ENCODE measurements at regions not wholly inside any gene's neighbourhood (a gene's known extent, or its start where the extent isn't known, plus 50 kb on each side); places are given as distances from the start of the nearest gene placed in this dataset.

GRCh38 chrX:9135901-9136510 is 102.1 kb upstream of the FAM9B start:
- Histone ChIP-seq H3K27ac (ENCODE audit: low read length) (no peak overlapping the region), H3K4me1 (ENCODE audit: insufficient read depth, low read length) (no peaks in the 10 kb centered on the region), H3K9ac (ENCODE audit: low read depth, low read length) (no peak overlapping the region), H3K27me3 (ENCODE audit: insufficient read depth, low read length, poor library complexity) (no peaks in the 10 kb centered on the region), H3K79me2 (ENCODE audit: insufficient read depth, low read length) (no peaks in the 10 kb centered on the region), H3K4me2 (ENCODE audit: insufficient read depth, low read length) (no peak overlapping the region), H3K36me3 (ENCODE audit: insufficient read depth, low read length) (no peaks in the 10 kb centered on the region), H3K4me3 (ENCODE audit: low read depth in 1 of 2, low read length in 2 of 2) (no peak overlapping the region), H3K9me3 (ENCODE audit: insufficient read depth, low read length, severe bottlenecking) (no peaks in the 10 kb centered on the region), H4K20me1 (ENCODE audit: insufficient read depth, low read length) (no peaks in the 10 kb centered on the region), H2AFZ (ENCODE audit: low read depth, low read length) (no peak overlapping the region)
- DNase-seq (no peak), ATAC-seq (ENCODE audit: insufficient read depth, low read depth) (no peak)
- TF ChIP-seq EZH2 (IDR thresholded peaks at IDR 0.05; ENCODE audit: borderline replicate concordance, low read depth, low read length, severe bottlenecking) (no peak), CTCF (IDR thresholded peaks at IDR 0.05; ENCODE audit: borderline replicate concordance, extremely low read depth, low read length, poor library complexity, severe bottlenecking) (no peak)

GRCh38 chrX:9137152-9137551 is 103.2 kb upstream of the FAM9B start:
- TF ChIP-seq CTCF (IDR thresholded peaks at IDR 0.05; ENCODE audit: borderline replicate concordance, extremely low read depth, low read length, poor library complexity, severe bottlenecking), result no peak
- TF ChIP-seq EZH2 (IDR thresholded peaks at IDR 0.05; ENCODE audit: borderline replicate concordance, low read depth, low read length, severe bottlenecking), result no peak
- no peaks in the 10 kb centered on the region for H3K27me3 ChIP-seq (ENCODE audit: insufficient read depth, low read length, poor library complexity)
- no peaks in the 10 kb centered on the region for H3K36me3 ChIP-seq (ENCODE audit: insufficient read depth, low read length)
- no peaks in the 10 kb centered on the region for H3K79me2 ChIP-seq (ENCODE audit: insufficient read depth, low read length)
- no peak overlapping the region for H3K4me3 ChIP-seq (ENCODE audit: low read depth in 1 of 2, low read length in 2 of 2)
- no peak overlapping the region for H3K4me2 ChIP-seq (ENCODE audit: insufficient read depth, low read length)
- ATAC-seq (ENCODE audit: insufficient read depth, low read depth) (no peak), DNase-seq (no peak)
- H3K27ac ChIP-seq (ENCODE audit: low read length), result no peak overlapping the region
- no peak overlapping the region for H3K9ac ChIP-seq (ENCODE audit: low read depth, low read length)
- H3K9me3 ChIP-seq (ENCODE audit: insufficient read depth, low read length, severe bottlenecking), result no peaks in the 10 kb centered on the region
- H3K4me1 ChIP-seq (ENCODE audit: insufficient read depth, low read length), result no peaks in the 10 kb centered on the region
- no peak overlapping the region for H2AFZ ChIP-seq (ENCODE audit: low read depth, low read length)
- no peaks in the 10 kb centered on the region for H4K20me1 ChIP-seq (ENCODE audit: insufficient read depth, low read length)

GRCh38 chrX:9141496-9141895 is 107.6 kb upstream of the FAM9B start:
- TF ChIP-seq EZH2 (IDR thresholded peaks at IDR 0.05; ENCODE audit: borderline replicate concordance, low read depth, low read length, severe bottlenecking), result no peak
- no peak for TF ChIP-seq CTCF (IDR thresholded peaks at IDR 0.05; ENCODE audit: borderline replicate concordance, extremely low read depth, low read length, poor library complexity, severe bottlenecking)
- H3K4me2 ChIP-seq (ENCODE audit: insufficient read depth, low read length), result no peak overlapping the region
- DNase-seq (no peak), ATAC-seq (ENCODE audit: insufficient read depth, low read depth) (no peak)
- no peaks in the 10 kb centered on the region for H3K27me3 ChIP-seq (ENCODE audit: insufficient read depth, low read length, poor library complexity)
- no peaks in the 10 kb centered on the region for H3K79me2 ChIP-seq (ENCODE audit: insufficient read depth, low read length)
- H4K20me1 ChIP-seq (ENCODE audit: insufficient read depth, low read length), result no peaks in the 10 kb centered on the region
- no peak overlapping the region for H3K4me3 ChIP-seq (ENCODE audit: low read depth in 1 of 2, low read length in 2 of 2)
- H3K36me3 ChIP-seq (ENCODE audit: insufficient read depth, low read length), result no peaks in the 10 kb centered on the region
- H3K9ac ChIP-seq (ENCODE audit: low read depth, low read length), result no peak overlapping the region
- no peaks in the 10 kb centered on the region for H3K9me3 ChIP-seq (ENCODE audit: insufficient read depth, low read length, severe bottlenecking)
- H3K4me1 ChIP-seq (ENCODE audit: insufficient read depth, low read length), result no peaks in the 10 kb centered on the region
- no peak overlapping the region for H3K27ac ChIP-seq (ENCODE audit: low read length)
- no peak overlapping the region for H2AFZ ChIP-seq (ENCODE audit: low read depth, low read length)
